ENCODE measurements at regions not wholly inside any gene's neighbourhood (a gene's known extent, or its start where the extent isn't known, plus 50 kb on each side); places are given as distances from the start of the nearest gene placed in this dataset.
"Not testable (repeated sequence)": the region's sequence is repeated elsewhere in the genome, so short reads cannot be mapped to it uniquely, and the experiment has no call there.

DNA sequence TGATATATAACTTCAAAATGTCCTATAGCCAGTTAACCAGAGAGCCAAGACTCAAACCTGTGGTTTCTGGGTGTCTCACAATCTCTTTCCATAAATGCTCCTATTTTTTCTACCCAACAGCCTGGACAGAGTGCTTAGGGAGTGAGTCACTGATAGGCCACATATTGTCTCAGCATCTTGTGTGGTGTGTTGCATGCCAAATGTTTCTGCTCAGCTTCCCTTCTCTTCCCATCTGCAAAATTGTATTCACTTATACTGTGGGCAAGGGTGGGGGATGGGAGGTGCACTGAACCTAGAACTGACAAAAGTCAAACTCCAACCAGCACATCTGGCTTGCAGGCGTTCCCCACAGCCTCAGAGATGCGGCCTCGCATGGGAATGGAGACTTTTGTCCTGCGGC lies 123.3 kb downstream of the KCNA5 start:
- DNase-seq = no peak

DNA sequence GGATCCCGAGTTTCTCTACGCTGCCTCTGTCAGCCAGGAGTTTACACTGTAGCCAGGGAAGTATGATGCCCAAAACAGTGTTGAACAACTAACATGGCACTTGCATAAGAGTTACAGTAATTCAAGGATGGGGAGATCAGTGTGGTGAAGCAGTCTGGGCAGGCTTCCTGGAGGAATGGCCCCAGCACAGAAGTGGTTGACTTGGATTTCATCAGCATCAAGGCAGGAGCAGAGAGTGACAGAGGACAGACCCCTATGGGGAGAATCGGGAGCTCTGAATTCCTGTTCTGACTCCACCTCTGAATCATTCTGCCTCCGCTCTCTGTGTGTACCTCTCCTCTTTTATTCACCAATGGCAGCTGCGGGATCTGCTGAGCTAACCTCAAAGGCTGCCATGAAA lies 124.5 kb downstream of the KCNA5 start:
- DNase-seq = no peak

DNA sequence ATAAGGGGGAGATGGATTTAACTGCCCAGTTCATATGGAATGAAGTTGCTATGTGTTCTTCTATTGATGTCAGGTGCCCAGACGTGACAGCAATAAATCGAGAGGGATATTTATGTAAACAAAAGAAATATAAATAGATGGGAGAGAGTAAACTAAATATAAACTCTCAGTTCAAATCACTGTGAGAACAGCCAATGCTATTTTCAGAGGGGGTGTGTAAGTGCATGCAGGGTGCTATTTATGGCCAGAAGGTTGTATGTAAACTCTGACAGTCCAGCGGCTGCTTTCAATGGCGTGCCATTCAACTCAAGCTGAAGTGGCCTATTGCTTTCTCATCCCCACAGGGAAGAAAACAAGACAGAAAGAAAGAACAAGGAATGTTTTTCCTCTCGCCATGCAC lies 127.2 kb downstream of the KCNA5 start:
- DNase-seq = no peak

DNA sequence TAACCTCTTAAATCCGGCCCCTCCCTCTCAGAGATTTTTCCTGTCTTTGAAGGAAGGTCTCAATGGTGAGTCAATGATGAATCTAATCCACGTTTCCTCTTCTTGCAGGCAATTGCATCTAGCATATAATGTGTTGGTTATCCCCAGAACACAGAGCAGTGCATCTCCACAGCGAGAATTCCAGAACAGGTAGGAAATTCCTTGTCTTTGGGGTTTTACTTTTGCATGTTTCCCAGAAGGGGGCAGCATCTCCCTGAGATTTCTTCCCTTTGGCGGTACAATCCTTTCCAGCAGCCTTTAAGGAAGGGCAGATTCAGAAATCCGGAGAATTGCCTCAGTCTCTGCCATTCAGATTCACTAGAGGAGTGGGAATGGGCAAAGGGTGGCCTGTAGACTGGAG lies 128.0 kb downstream of the KCNA5 start:
- DNase-seq = peak; percentile 12

DNA sequence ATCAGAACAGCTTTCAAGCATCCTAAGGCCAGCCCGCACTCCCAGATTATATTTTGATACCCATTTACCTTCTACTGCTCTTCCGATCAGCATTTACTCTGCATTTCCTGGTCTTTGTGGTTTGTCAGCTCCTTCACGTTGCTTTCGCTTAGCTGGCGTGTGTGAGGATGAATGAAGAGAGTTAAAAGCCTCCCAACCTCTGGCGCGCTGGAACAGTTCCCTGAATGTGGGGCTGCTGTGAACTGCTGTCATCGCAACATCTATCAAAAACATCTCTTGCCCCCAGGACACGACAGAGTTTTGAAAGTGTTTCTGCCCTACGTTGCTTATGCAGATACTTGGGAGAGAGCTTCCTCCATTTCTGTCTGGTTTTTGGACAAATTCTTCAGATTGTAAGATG lies 129.2 kb downstream of the KCNA5 start:
- DNase-seq = no peak

DNA sequence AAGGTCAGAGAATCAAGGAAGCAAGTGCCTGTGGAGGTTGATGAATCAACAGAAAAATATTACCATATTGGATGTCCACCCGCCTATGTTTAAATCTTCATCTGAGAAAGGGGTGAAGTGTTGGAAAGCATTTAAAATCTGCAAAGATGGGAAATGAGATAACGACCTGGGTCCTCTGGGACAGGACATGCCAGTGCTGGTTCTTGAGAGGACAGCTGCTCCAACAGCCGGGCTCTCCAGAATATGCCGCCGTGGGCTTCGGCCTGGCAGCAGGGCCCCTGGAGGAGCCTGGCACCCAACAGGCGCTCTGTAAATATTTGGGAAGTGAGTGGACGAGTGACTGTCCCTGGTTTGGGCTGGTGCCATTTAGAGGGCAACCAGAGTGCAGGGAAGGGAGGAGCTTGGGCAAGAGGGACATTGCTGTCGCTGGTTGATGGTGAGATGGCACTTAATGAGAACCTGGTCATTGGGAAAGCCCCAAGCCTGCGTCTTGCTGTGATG lies 129.9 kb downstream of the KCNA5 start:
- DNase-seq = no peak

DNA sequence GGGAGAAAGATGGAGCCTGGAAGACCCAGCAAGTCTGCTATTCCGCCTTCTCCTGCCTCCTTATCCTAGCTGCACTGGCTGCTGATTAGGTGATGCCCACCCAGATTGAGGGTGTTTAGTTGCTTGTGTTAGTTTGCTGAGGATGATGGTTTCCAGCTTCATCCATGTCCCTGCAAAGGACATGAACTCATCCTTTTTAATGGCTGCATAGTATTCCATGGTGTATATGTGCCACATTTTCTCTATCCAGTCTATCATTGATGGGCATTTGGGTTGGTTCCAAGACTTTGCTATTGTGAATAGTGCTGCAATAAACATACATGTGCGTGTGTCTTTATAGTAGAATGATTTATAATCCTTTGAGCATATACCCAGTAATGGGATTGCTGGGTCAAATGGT lies 131.7 kb downstream of the KCNA5 start:
- DNase-seq = not testable (repeated sequence)

DNA sequence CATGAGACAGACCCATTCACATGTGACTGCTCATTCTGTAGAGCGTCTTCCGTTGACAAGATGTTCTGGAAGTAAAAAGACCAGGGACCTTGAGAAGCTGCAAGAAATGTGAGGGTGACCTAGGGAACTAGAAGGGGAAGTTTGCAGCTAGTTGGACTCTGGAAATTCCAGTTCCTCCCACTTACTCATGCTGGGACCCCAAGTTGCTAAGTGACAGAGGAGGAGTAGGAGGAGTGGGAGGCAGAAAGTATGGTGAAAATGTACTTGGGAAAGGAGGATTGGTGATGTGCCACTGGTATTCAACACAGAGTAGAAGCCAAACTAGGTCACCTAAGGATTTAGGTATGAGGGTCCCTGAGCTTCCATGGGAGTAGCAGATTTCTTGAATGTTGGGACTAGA lies 132.4 kb downstream of the KCNA5 start:
- no peak for DNase-seq

DNA sequence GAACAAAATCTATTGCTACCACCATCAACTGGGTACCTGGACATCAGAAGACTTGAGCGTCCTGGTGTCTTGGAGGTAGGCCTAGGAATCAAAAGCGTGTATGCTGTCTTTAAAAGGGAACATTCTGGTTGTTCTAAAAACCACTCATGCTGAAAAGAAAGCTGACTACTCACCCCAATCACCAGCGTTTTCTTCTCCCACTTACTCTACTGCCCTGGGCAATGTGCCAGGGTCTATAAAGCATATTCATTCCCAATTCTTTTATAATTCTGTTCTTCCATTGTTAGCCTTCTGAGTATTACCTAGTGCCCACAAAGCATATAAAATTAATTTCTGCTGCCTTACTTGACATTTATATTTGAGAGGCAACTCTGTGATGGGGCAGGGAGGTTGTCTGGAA lies 133.4 kb downstream of the KCNA5 start:
- no peak for DNase-seq

DNA sequence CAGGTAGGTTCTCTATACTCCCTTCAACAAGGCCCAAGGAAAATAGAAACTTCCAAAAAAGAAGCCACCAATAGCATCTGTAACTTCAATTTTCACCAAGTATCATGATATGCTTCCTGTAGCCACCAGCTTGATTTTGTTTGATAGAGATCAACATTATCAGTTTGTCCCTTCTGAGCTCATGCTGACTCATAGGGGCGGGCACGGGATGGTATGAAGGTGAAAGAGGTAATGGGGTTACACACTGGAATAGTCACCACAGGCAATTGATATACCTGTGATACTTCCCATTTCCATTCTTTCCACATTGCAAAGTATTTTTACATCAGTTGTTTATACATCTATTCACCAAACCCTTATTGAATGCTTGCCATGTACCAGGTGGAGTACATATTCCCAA lies 134.1 kb downstream of the KCNA5 start:
- no peak for DNase-seq

DNA sequence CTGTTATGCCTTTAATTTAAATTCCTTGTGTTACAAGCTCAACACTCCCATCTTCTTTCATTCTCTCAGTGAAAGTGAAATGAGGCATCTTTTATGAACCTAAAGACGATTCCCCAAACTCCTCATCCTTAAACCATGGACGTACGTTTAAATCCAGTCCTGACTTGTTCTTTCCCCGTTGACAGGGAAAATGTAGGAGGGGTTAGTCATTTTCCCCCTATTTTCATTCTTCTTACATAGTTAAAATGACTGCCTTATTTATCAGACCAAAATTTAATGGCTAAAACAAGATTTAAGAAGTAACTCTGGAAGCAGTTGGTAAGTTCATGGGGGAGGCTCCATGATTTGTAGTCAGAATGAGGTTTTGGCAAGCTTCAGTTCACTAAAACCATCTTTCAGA lies 134.9 kb downstream of the KCNA5 start:
- no peak for DNase-seq

DNA sequence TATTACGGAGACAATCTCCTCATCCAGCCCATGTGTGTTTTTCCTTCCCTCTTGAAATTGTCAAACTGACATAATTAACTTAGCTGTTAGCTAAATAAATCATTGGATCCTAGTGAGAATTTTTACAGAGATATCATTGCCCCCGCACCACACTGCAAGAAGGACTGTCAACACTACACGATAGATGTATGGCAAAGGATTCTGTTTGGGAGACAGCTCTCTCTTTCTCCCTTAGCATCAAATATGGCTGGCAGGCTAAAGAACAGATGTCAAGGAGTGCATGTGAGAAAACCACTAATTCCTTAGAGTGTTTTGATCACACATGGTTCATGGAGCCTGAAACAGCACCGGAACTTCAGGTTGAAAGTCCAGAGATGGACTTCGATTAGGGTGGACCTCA lies 136.8 kb downstream of the KCNA5 start:
- no peak for DNase-seq

DNA sequence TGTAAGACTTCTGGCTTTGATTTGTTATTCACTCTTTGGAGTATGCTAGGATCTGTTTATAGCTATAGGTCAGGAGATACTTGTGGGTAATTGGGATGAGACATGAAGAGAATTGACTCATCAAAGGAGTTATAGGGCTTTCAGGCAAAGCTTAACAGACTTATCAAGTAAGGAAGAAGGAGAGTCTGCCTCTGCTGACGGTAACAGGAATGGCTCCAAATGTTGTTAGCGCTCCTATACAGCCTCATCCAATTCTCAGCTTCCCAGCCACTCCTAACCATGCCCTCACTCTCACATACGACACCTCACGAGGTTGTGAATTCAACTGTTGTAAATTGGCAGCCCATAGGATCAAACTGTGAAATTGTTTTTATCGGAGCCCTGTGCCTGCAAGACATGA lies 140.5 kb downstream of the KCNA5 start:
- no peak for DNase-seq

DNA sequence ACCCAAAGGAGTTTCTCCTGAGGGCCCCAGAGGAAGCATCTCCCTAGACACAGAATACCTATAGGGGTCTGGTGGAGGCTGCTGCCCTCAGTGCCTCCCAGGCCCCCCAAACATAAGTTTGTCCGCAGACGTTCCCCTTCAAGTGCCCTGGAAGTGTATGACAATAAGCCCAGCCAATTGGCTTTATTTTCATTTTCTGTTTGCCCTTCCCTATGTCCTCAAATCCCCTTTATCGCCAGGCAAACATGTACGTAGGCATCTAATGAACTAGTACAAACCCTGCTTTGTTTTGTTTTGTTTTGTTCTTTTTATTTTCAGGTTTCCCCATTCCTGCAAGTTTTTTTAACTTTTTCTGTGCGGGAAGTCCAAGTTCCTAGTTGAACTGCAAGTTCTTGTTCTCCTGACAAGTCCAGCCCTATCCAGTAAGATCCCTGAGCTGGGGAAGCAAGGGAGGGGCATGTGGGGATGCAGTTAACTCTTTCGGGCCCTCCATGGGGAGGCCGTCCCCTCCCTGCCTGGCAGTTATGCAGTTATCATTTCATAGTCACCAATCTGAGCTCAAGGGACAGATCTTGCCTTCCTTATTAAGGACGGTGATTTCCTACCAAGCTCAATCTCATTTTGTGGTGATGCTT lies 141.9 kb downstream of the KCNA5 start:
- DNase-seq = no peak

DNA sequence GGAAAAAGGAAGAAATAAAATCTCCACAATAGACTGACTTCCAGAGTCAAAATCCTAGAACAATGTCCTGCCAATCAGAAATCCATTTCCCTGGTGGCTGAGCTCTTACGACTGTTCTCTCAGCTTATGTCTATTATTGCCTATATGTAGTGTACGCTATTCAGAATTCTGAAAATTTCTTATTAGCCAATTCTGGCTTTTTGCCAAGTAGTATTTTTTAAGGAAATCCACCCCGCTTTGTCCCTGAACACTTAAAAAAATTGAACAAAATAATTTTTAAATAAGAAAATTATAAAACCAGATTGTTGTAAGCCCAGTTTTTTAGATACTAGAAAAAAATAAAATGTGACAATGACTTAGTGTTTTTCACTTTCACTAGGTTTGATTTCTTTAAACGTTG lies 143.0 kb downstream of the KCNA5 start:
- DNase-seq = no peak

DNA sequence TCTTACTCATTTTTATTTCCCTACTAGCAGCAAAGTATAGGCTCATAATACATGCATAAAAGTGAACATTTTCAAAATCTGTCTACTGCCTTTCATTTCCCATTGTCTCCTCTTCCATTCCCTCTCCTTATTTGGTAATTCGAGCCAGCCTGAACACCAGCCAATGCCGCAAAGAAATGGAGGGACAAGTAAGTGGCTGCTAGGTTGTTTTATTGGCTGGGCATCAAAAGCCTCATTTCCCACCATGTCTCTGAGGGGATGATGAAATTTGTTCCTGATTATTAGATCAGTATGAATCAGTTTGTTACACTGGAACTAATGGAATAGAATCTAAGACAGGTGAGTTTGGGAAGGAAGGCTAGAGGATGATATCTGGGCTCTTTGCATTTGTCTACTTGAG lies 143.5 kb downstream of the KCNA5 start:
- no peak for DNase-seq

DNA sequence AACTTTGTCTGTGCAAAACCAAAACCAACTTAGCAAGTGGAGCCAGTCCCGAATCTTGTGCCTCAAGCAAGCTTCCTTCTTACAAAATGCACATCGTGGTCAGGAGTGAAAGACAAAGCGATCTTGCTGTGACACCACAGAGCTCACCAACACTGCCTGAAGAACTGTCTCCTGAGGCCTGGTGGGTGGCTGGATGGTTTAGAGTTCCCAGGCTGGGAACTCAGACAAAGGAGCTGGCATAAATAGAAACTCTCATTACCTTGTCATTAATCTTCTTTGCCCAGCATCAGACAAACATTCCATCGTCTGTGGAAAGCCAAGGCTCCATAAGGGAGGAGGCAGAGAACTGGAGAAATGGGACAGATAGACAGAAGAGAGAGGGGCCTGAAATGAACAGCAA lies 144.8 kb downstream of the KCNA5 start:
- no peak for DNase-seq

DNA sequence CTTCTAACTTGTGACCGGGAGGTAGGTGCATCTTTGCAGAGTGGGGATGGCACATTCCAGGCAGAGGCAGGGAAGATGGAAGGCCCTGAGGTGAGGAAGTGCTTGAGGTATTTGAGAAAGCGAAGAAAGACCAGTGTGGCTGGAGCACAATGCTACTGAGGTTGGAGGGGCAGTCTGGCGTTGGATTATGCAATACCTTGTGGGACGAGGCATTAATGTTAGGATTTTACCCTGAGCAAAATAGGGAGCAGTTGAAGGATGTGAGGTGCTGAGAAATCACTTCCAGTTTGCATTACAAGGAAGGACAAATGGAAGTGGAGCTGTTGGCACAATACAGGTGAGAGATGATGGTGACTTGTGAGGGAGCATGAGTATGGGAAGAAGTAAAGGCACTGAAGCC lies 145.5 kb downstream of the KCNA5 start:
- DNase-seq = no peak

DNA sequence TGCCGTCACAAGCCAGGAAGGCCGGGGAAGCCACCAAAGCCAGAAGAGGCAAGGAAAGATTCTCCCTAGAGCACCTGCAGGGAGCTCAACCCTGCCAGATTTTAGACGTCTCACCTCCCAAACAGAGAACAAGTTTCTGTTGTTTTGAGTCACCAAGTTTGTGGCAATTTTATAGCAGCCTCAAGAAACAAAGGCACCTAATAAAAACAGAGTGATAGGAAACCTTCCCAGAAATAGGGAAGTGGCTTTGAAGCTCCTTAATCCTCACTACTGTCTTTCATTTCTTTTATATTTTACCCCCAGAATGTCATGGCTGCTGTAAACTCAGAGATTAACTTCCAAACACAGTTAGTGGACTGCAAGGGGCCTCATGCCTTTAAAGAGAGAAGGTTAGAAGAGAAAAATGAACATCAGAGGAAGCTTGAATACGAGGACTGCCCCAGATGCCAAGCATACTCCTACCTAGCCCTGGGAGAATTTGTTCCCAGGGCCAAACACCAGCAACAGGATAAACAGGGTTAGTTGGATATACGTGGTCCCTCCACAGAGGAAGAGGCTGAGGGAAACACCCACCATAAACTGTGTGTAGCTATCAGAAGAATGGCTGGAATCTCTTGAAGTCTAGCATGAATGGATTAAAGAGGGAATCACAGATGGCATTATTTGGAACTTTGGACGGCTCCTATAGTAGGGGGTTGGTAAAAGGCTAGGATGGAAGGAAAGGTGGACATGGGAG lies 148.3 kb downstream of the KCNA5 start:
- no peak for DNase-seq

DNA sequence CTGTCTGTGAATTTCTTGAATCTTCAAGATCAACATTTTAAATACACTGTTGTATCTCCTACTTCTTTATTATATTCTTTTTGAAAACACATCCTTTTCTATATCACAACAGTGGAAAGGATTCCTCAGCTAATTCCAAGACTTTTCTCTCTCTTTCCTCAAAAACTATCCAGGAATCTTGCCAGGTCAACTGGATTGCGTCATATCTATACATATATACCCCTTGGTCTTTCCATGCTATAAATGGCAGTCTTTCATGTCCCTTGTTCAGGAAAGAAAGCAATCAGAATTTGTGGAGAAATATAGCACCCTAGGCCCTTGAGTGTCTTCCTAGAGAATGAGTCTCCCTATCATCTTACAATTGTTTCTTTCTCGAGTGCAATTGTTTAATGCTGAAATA lies 149.0 kb downstream of the KCNA5 start:
- DNase-seq = no peak

DNA sequence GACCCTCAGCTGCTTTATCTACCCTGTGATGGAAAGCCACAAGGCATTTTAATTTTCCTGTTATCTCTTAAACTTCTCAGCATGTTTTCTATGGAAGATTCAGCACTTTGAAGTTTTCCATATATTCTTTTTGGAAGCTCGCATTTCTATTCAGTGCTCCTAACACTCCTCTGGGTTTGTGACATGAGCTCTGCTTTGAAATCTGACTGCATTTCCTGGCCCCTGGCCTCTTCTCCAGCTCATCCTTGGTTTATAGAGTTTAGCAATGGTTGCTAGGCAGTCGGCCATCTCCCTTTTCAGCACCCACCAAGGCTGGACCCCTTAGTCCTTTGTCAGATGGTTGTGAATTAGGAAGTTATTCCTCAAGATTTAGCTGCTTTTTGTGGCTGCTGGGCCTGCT lies 150.6 kb downstream of the KCNA5 start:
- no peak for DNase-seq

DNA sequence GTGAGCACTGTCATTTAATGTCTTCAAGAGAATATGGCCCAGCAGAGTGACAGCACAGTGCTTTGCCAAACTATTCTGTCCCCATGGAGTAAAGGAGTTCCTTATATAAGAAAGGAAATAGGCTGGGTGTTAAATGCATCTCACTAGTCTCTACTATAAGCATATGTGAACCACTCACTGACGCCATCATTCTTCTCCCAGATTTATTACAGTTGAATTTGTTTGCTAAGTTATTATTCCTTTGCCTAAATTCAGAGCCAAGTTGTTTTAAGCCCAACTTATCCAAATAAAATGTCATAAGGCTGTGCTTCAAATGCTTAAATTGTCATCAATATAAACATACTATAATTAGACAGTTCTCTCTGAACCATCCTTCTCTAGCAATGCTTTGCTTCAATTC lies 151.6 kb downstream of the KCNA5 start:
- no peak for DNase-seq

DNA sequence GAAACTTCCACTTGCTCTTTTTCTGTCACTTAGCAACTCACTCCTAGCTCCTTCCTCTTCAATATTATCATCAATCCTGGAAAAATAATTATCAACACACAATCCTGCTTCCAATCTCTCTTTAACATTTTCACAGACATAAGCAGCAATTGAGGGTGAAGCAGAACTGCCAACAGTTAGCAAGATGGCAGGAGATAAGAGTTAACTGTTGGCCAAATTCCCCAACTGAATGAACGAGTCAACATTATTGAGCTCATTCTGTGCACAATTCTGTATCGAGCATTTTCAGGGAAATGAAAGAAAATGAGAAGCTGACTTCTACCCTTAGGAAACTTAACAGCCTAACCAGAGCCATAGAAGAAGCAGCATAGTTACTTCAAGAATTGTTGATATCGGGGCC lies 152.0 kb downstream of the KCNA5 start:
- no peak for DNase-seq

DNA sequence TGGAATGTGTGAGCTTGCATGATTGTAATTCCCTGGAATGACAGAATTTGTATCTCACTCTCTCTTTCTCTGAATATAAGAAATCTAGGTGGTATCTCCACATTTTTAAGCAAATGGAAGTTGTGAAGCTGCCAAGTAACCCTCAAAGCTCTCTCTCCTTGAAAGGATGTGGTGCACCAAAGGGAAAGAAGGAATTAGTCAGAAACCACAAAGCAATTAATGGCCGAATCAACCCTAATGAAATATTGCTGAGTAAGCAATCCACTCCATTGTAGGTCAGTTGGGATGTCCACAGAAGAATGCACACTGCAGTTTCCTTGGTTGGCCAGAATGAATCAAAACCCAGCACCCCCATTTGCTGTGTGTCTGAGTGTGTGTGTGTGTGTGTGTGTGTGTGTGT lies 153.5 kb downstream of the KCNA5 start:
- DNase-seq = no peak

DNA sequence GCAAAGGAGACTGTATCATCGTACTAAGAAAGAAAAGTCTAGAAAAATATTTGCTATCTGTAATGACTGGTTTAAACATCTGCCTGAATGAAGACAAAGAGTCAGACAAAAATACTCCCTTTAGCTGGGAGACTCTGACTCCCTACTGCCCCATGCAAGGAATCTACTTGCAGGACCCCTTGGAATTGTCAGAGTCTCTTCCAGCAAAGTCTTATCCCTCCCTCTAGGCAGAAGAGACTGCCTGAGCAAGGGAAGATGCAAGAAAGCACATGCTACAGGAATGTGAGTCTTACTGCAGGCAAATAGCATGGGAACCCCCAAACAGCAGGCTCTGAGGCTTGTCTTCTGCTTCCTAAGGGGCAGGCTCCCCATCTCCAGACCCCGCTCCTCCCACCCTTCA lies 154.0 kb downstream of the KCNA5 start:
- no peak for DNase-seq

Measured in NCI-H1694 treated with DMSO at 0.1 percent for 48 hours (cell line).